ENCODE measurements at regions not wholly inside any gene's neighbourhood (a gene's known extent, or its start where the extent isn't known, plus 50 kb on each side); places are given as distances from the start of the nearest gene placed in this dataset.
A peak's percentile ranks its signal among the peaks of the same experiment; 100 is the strongest.

DNA sequence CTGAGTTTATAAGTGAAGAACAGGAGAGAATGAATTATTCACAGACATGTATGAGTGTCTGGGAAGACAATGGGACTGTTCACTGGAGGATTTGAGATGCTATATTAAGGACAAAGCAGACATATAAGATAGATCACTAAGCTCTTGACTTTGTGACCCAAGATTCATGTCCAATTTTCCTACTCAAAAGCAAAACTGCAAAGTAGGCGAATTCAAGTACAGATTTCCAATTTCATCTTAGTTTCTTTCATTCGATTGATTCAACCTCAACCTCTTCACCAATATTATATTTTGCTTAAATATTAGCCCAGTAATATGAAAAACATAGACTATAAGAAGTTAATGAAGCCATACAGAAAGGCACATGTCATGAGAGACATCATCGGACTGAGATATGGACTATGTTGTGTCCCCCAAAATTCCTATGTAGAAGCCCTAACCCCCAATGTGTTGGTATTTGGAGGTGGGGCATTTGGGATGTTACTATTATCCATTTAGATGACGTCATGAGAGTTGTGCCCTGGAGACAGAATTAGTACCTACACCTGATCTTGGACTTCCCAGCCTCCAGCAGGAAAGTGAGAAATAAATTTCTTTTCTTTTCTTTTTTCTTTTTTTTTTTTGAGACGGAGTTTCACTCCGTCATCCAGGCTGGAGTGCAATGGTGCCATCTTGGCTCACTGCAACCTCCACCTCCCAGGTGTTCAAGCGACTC is 353.7 kb upstream of the AKR1E2 start:
- ATAC-seq (no peak), DNase-seq (no peak)
- no TSS peak for BruUV-seq (replicated peaks)
- H3K4me1 ChIP-seq (ENCODE audit: insufficient read depth, low read length), result peaks cover 27% of the 10 kb centered on the region
- no peaks in the 10 kb centered on the region for H3K27me3 ChIP-seq (ENCODE audit: low read length)
- H3K9ac ChIP-seq (ENCODE audit: low read length), result no peak overlapping the region
- no peaks in the 10 kb centered on the region for H3K79me2 ChIP-seq (ENCODE audit: low read length)
- H4K20me1 ChIP-seq (ENCODE audit: low read length), result no peaks in the 10 kb centered on the region
- no peaks in the 10 kb centered on the region for H3F3A ChIP-seq (ENCODE audit: low read length, unreplicated experiment)
- no peak overlapping the region for H3K27ac ChIP-seq (ENCODE audit: low read length)
- H2AFZ ChIP-seq (ENCODE audit: low read length), result no peak overlapping the region
- intact Hi-C loops (cut with micrococcal nuclease), result no loop called here
- ChIA-PET CTCF (no interaction called here), POLR2A (ENCODE audit: unreplicated experiment) (interaction anchor here (0.7 kb wide), 1 partner anchor 192 kb away, joined by 7 read pairs; no protein-coding TSS in a partner anchor)
- H3K9me3 ChIP-seq (ENCODE audit: low read length), result no peaks in the 10 kb centered on the region
- no peaks in the 10 kb centered on the region for H3K36me3 ChIP-seq (ENCODE audit: low read depth, low read length)
- TF ChIP-seq EZH2phosphoT487 (IDR thresholded peaks at IDR 0.05; ENCODE audit: borderline replicate concordance, low read length), result no peak
- no peak overlapping the region for H3K4me2 ChIP-seq (ENCODE audit: low read length)
- no peaks in the 10 kb centered on the region for H3K9me2 ChIP-seq (replicated peaks; ENCODE audit: low read length)
- no peak overlapping the region for H3K4me3 ChIP-seq (ENCODE audit: low read length)

DNA sequence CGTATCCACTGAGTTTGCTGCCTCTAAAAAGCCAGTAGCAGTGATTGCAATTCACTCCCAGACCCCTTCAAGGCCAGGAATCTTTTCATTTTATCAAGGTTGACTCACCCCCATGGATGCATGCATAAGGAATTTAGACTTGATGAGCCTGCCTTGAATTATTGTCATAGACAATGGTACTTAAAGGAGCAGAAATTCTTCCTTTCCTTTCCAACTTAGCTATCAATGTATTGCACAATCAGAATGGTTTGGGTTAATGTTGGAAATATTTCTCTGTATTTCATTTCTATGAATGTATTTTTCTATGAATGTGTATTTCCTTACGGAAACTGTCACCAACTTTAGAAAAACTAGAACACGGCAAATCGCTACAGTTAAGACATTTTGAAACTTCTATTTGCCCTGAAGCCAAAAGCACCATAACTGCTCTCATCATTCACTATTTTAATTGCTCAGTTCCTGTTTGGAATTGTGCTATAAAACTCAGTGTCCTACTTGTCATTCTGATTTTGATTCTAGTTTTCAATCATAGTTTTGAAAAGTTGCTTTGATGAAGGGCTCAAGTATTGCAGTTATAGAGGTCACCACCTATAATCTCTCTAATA is 355.7 kb upstream of the AKR1E2 start:
- H3K27ac ChIP-seq (ENCODE audit: low read length), result no peak overlapping the region
- intact Hi-C loops (cut with micrococcal nuclease), result no loop called here
- H3K4me1 ChIP-seq (ENCODE audit: insufficient read depth, low read length), result peaks cover 25% of the 10 kb centered on the region
- H3K9me2 ChIP-seq (replicated peaks; ENCODE audit: low read length), result no peaks in the 10 kb centered on the region
- ChIA-PET POLR2A (ENCODE audit: unreplicated experiment) (interaction anchor here (0.7 kb wide), 1 partner anchor 693 kb away, joined by 3 read pairs; no protein-coding TSS in a partner anchor), CTCF (no interaction called here)
- no peaks in the 10 kb centered on the region for H3K79me2 ChIP-seq (ENCODE audit: low read length)
- no peaks in the 10 kb centered on the region for H3K9me3 ChIP-seq (ENCODE audit: low read length)
- H3K4me2 ChIP-seq (ENCODE audit: low read length), result no peak overlapping the region
- no peaks in the 10 kb centered on the region for H3K36me3 ChIP-seq (ENCODE audit: low read depth, low read length)
- ATAC-seq (no peak), DNase-seq (peak; percentile 51)
- TF ChIP-seq EZH2 (IDR thresholded peaks at IDR 0.05; ENCODE audit: low read length, unreplicated experiment) (no peak), EZH2phosphoT487 (IDR thresholded peaks at IDR 0.05; ENCODE audit: borderline replicate concordance, low read length) (no peak)
- TF ChIP-seq, protein P1, sequence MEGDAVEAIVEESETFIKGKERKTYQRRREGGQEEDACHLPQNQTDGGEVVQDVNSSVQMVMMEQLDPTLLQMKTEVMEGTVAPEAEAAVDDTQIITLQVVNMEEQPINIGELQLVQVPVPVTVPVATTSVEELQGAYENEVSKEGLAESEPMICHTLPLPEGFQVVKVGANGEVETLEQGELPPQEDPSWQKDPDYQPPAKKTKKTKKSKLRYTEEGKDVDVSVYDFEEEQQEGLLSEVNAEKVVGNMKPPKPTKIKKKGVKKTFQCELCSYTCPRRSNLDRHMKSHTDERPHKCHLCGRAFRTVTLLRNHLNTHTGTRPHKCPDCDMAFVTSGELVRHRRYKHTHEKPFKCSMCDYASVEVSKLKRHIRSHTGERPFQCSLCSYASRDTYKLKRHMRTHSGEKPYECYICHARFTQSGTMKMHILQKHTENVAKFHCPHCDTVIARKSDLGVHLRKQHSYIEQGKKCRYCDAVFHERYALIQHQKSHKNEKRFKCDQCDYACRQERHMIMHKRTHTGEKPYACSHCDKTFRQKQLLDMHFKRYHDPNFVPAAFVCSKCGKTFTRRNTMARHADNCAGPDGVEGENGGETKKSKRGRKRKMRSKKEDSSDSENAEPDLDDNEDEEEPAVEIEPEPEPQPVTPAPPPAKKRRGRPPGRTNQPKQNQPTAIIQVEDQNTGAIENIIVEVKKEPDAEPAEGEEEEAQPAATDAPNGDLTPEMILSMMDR (conservative IDR thresholded peaks at IDR 0.05; ENCODE audit: low read depth, low read length), result no peak
- H4K20me1 ChIP-seq (ENCODE audit: low read length), result no peaks in the 10 kb centered on the region
- no peak overlapping the region for H2AFZ ChIP-seq (ENCODE audit: low read length)
- no peak overlapping the region for H3K4me3 ChIP-seq (ENCODE audit: low read length)
- BruUV-seq (replicated peaks), result no TSS peak
- H3K9ac ChIP-seq (ENCODE audit: low read length), result no peak overlapping the region
- no peaks in the 10 kb centered on the region for H3K27me3 ChIP-seq (ENCODE audit: low read length)
- H3F3A ChIP-seq (ENCODE audit: low read length, unreplicated experiment), result no peaks in the 10 kb centered on the region

DNA sequence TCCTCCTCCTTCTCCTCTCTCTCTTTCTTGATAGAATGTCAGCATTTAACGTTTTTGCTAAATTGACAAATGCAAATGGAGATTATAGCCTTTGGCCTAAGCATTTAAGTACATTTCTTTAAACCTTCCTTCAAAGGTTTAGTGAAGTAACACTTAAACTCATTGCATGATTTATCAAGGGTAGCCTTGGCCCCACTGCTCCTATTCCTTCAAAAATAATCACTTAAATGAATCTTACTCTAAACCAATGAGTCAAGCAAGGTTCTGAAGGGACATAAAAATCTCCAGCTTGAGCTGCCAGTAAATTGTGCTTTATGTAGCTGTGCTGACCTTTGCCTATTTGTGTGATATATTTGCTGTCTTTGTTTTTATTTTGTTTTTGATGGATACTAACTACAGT is 358.5 kb upstream of the AKR1E2 start:
- Histone ChIP-seq H3K4me2 (ENCODE audit: low read length) (no peak overlapping the region), H4K20me1 (ENCODE audit: low read length) (no peaks in the 10 kb centered on the region), H3F3A (ENCODE audit: low read length, unreplicated experiment) (no peaks in the 10 kb centered on the region), H3K27ac (ENCODE audit: low read length) (no peak overlapping the region), H3K4me3 (ENCODE audit: low read length) (no peak overlapping the region), H3K36me3 (ENCODE audit: low read depth, low read length) (no peaks in the 10 kb centered on the region), H3K27me3 (ENCODE audit: low read length) (no peaks in the 10 kb centered on the region), H3K4me1 (ENCODE audit: insufficient read depth, low read length) (peaks cover 9% of the 10 kb centered on the region; the same call in 1 of the 2 replicates), H3K9ac (ENCODE audit: low read length) (no peak overlapping the region), H2AFZ (ENCODE audit: low read length) (no peak overlapping the region), H3K79me2 (ENCODE audit: low read length) (no peaks in the 10 kb centered on the region), H3K9me2 (replicated peaks; ENCODE audit: low read length) (no peaks in the 10 kb centered on the region), H3K9me3 (ENCODE audit: low read length) (no peaks in the 10 kb centered on the region)
- ChIA-PET POLR2A (ENCODE audit: unreplicated experiment) (no interaction called here), CTCF (no interaction called here)
- no TSS peak for BruUV-seq (replicated peaks)
- ATAC-seq (no peak), DNase-seq (no peak)
- TF ChIP-seq EZH2phosphoT487 (IDR thresholded peaks at IDR 0.05; ENCODE audit: borderline replicate concordance, low read length) (no peak), EZH2 (IDR thresholded peaks at IDR 0.05; ENCODE audit: low read length, unreplicated experiment) (no peak)
- TF ChIP-seq, protein P1 (conservative IDR thresholded peaks at IDR 0.05; ENCODE audit: low read depth, low read length), result no peak
- intact Hi-C loops (cut with micrococcal nuclease), result no loop called here

All from PC-3 (cell line).